ENCODE measurements at regions not wholly inside any gene's neighbourhood (a gene's known extent, or its start where the extent isn't known, plus 50 kb on each side); places are given as distances from the start of the nearest gene placed in this dataset.

DNA sequence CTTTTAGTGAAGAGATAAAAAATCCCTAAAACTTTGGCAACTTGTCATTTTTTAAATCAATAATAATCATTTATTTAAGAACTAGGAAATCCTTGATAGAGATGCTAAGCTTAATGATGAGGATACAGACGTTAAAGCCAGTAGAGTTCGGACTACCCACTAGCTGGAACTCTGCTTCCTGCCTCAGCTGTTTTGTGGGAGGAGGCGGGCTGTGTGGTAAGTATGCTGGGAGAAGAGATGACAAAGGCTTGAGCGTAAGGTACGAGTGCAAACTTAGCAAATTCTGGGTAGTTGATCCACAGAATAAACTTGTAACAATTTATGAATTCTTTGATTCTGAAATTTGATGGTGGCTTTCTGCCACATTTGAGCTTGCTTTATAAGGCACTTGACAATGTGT is 111.2 kb upstream of the NANOGP8 start:
- TF ChIP-seq, protein P1, sequence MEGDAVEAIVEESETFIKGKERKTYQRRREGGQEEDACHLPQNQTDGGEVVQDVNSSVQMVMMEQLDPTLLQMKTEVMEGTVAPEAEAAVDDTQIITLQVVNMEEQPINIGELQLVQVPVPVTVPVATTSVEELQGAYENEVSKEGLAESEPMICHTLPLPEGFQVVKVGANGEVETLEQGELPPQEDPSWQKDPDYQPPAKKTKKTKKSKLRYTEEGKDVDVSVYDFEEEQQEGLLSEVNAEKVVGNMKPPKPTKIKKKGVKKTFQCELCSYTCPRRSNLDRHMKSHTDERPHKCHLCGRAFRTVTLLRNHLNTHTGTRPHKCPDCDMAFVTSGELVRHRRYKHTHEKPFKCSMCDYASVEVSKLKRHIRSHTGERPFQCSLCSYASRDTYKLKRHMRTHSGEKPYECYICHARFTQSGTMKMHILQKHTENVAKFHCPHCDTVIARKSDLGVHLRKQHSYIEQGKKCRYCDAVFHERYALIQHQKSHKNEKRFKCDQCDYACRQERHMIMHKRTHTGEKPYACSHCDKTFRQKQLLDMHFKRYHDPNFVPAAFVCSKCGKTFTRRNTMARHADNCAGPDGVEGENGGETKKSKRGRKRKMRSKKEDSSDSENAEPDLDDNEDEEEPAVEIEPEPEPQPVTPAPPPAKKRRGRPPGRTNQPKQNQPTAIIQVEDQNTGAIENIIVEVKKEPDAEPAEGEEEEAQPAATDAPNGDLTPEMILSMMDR (IDR thresholded peaks at IDR 0.05) = no peak
- TF ChIP-seq POLR2A (IDR thresholded peaks at IDR 0.05) (no peak), EP300 (IDR thresholded peaks at IDR 0.05) (no peak)
